SK-N-MC (cell line): ENCODE measurements at regions not wholly inside any gene's neighbourhood (a gene's known extent, or its start where the extent isn't known, plus 50 kb on each side); places are given as distances from the start of the nearest gene placed in this dataset.

Experiments
- DNase-seq: peaks from one replicate; pipeline ENCODE4 v3.0.0-alpha.2; 2011; ENCODE audit warnings: low read depth, low spot score
- H3K27ac ChIP-seq: fragments of 200-600 bp; sonication (generic); 2 replicates; pipeline ENCODE4 v1.5.1; 2016; ENCODE audit warnings: mixed run types
- H3K36me3 ChIP-seq: fragments of 200-600 bp; sonication (generic); 2 replicates; pipeline ENCODE4 v1.6.1; 2017; ENCODE audit warnings: antibody characterized with exemption, low read length, mixed read lengths; ENCODE audit not compliant: insufficient read depth
- H3K4me3 ChIP-seq: fragments of 200-600 bp; sonication (generic); 2 replicates; pipeline ENCODE4 v1.5.1; 2016
- H3K9ac ChIP-seq: fragments of 200-600 bp; sonication (generic); 2 replicates; pipeline ENCODE4 v1.8.0; 2017; ENCODE audit warnings: mixed run types, mixed read lengths; ENCODE audit not compliant: insufficient read length
- H3K9me3 ChIP-seq: fragments of 200-600 bp; sonication (generic); 2 replicates; pipeline ENCODE4 v1.6.1; 2017; ENCODE audit warnings: low read depth, mild to moderate bottlenecking, antibody characterized with exemption, low read length, moderate library complexity, mixed read lengths
- EZH2 ChIP-seq: fragments of 200-600 bp; sonication (generic); IDR thresholded peaks from one replicate; pipeline ENCODE4 v1.6.1; 2017; ENCODE audit warnings: antibody characterized with exemption
- FOXP2 ChIP-seq: optimal IDR thresholded peaks from 2 replicates; pipeline ENCODE3; 2011; ENCODE audit warnings: mild to moderate bottlenecking, moderate library complexity; ENCODE audit not compliant: insufficient read depth; ENCODE audit errors: extremely low read length, control extremely low read depth
- POLR2AphosphoS5 ChIP-seq: IDR thresholded peaks from 2 replicates; pipeline ENCODE4 v1.6.1; 2012; ENCODE audit warnings: mild to moderate bottlenecking, low read depth, low read length, borderline replicate concordance

- Histone ChIP-seq H3K4me3 (no peak overlapping the region), H3K27ac (no peak overlapping the region), H3K9ac (no peak overlapping the region), H3K36me3 (no peaks in the 10 kb centered on the region), H3K9me3 (no peaks in the 10 kb centered on the region)
- no peak for DNase-seq
- TF ChIP-seq POLR2AphosphoS5 (no peak), EZH2 (no peak), FOXP2 (no peak)
Measured at GRCh38 chr15:91538782-91539181, 314.7 kb upstream of the SLCO3A1 start.

GRCh38 chr15:91541286-91541685 lies 312.2 kb upstream of the SLCO3A1 start:
- H3K4me3 ChIP-seq = no peak overlapping the region
- H3K27ac ChIP-seq = no peak overlapping the region
- H3K36me3 ChIP-seq = no peaks in the 10 kb centered on the region
- no peaks in the 10 kb centered on the region for H3K9me3 ChIP-seq
- no peak for TF ChIP-seq FOXP2
- TF ChIP-seq EZH2 = no peak
- no peak for TF ChIP-seq POLR2AphosphoS5
- H3K9ac ChIP-seq = no peak overlapping the region
- DNase-seq = no peak

- TF ChIP-seq FOXP2 (no peak), EZH2 (no peak), POLR2AphosphoS5 (no peak)
- Histone ChIP-seq H3K9me3 (no peaks in the 10 kb centered on the region), H3K4me3 (no peak overlapping the region), H3K27ac (no peak overlapping the region), H3K9ac (no peak overlapping the region), H3K36me3 (no peaks in the 10 kb centered on the region)
- no peak for DNase-seq
Measured at GRCh38 chr15:91542226-91542625, 311.3 kb upstream of the SLCO3A1 start.

GRCh38 chr15:91547356-91547755 lies 306.2 kb upstream of the SLCO3A1 start:
- Histone ChIP-seq H3K36me3 (no peaks in the 10 kb centered on the region), H3K27ac (no peak overlapping the region), H3K9me3 (no peaks in the 10 kb centered on the region), H3K9ac (no peak overlapping the region), H3K4me3 (no peak overlapping the region)
- TF ChIP-seq FOXP2 = no peak
- DNase-seq = no peak

- Histone ChIP-seq H3K4me3 (peak overlapping the region; percentile 19; the same call in 1 of the 2 replicates), H3K27ac (peak overlapping the region; percentile 62), H3K36me3 (no peaks in the 10 kb centered on the region), H3K9me3 (no peaks in the 10 kb centered on the region), H3K9ac (no peak overlapping the region)
- TF ChIP-seq POLR2AphosphoS5 (no peak), EZH2 (no peak)
- DNase-seq = peak; percentile 85
Measured at GRCh38 chr15:91548549-91548948, 305.0 kb upstream of the SLCO3A1 start.

GRCh38 chr15:91549581-91549980 lies 303.9 kb upstream of the SLCO3A1 start:
- TF ChIP-seq POLR2AphosphoS5 (no peak), FOXP2 (no peak), EZH2 (no peak)
- no peak for DNase-seq

GRCh38 chr15:91552555-91552954 lies 301.0 kb upstream of the SLCO3A1 start:
- no peak for TF ChIP-seq EZH2
- no peak for TF ChIP-seq POLR2AphosphoS5
- no peak for TF ChIP-seq FOXP2
- Histone ChIP-seq H3K36me3 (no peaks in the 10 kb centered on the region), H3K4me3 (no peak overlapping the region), H3K9me3 (no peaks in the 10 kb centered on the region), H3K27ac (no peak overlapping the region), H3K9ac (no peak overlapping the region)
- no peak for DNase-seq

More at GRCh38 chr15:91549581-91549980, 303.9 kb upstream of the SLCO3A1 start:
- H3K27ac ChIP-seq = no peak overlapping the region
- no peaks in the 10 kb centered on the region for H3K9me3 ChIP-seq
- no peak overlapping the region for H3K4me3 ChIP-seq
- no peak overlapping the region for H3K9ac ChIP-seq
- no peaks in the 10 kb centered on the region for H3K36me3 ChIP-seq

GRCh38 chr15:91553196-91553854 lies 300.2 kb upstream of the SLCO3A1 start:
- H3K9ac ChIP-seq = no peak overlapping the region
- H3K36me3 ChIP-seq = no peaks in the 10 kb centered on the region
- no peaks in the 10 kb centered on the region for H3K9me3 ChIP-seq
- H3K4me3 ChIP-seq = no peak overlapping the region
- no peak overlapping the region for H3K27ac ChIP-seq
- TF ChIP-seq FOXP2 (no peak), EZH2 (no peak), POLR2AphosphoS5 (no peak)
- no peak for DNase-seq

GRCh38 chr15:91555312-91555711 lies 298.2 kb upstream of the SLCO3A1 start:
- H3K9ac ChIP-seq = no peak overlapping the region
- H3K9me3 ChIP-seq = no peaks in the 10 kb centered on the region
- no peak overlapping the region for H3K4me3 ChIP-seq
- H3K27ac ChIP-seq = no peak overlapping the region
- DNase-seq = no peak
- no peaks in the 10 kb centered on the region for H3K36me3 ChIP-seq
- TF ChIP-seq EZH2 (no peak), FOXP2 (no peak), POLR2AphosphoS5 (no peak)
